Spinal cord (tissue), 9 donors: ENCODE measurements at regions not wholly inside any gene's neighbourhood (a gene's known extent, or its start where the extent isn't known, plus 50 kb on each side); places are given as distances from the start of the nearest gene placed in this dataset.

Experiments used
- DNase-seq, 6 donors: peaks; one replicate each; pipeline versions ENCODE4 v3.0.0 to v3.0.0-alpha.2; 2013 to 2015; ENCODE audit warnings: low spot score in 6 of 6, low read depth in 4 of 6
- H3K27ac ChIP-seq: one replicate; pipeline ENCODE4 v1.5.1; 2013; ENCODE audit warnings: low read depth, low read length, control low read depth
- H3K27me3 ChIP-seq: one replicate; pipeline ENCODE4 v1.6.1; 2013; ENCODE audit warnings: low read length; ENCODE audit not compliant: control insufficient read depth, insufficient read depth
- H3K36me3 ChIP-seq: one replicate; pipeline ENCODE4 v1.6.1; 2013; ENCODE audit warnings: low read length; ENCODE audit not compliant: control insufficient read depth, insufficient read depth
- H3K4me1 ChIP-seq: one replicate; pipeline ENCODE4 v1.6.1; 2013; ENCODE audit warnings: low read length; ENCODE audit not compliant: control insufficient read depth, insufficient read depth
- H3K4me3 ChIP-seq: one replicate; pipeline ENCODE4 v1.5.1; 2013; ENCODE audit warnings: low read depth, low read length, control low read depth
- H3K9me3 ChIP-seq: one replicate; pipeline ENCODE4 v1.6.1; 2013; ENCODE audit warnings: low read length; ENCODE audit not compliant: control insufficient read depth, insufficient read depth
- WGBS: methylation state at CpG from one replicate; pipeline ENCODE4 v1.1.5; 2013; ENCODE audit warnings: missing lambda C conversion rate; ENCODE audit not compliant: insufficient coverage; 5-methylcytosine and 5-hydroxymethylcytosine counted together
- donor health status: healthy.

DNA sequence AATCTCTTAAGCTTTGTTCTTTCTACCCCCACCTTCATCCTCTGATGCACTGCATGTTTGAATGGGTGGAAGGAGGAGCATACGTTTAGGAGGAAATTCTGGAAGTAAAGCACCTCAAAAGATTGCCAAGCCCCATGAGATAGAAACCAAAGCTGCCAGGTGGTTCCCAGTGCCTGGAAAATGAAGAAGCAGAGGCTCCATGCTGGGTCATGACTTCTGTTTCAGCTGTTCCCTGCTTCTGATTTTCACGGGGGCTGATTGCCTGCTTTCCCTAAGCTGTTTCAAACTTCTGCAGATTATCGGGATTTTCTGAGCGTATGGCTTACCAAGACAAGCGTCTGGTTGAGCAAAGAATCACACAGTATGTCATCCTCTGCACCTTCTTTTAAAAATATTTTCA, 87.5 kb upstream of the SYNDIG1 start:
- no peaks in the 10 kb centered on the region for H3K9me3 ChIP-seq
- H3K4me3 ChIP-seq: no peak overlapping the region
- H3K27me3 ChIP-seq: no peaks in the 10 kb centered on the region
- peaks cover 5% of the 10 kb centered on the region for H3K4me1 ChIP-seq
- no peaks in the 10 kb centered on the region for H3K36me3 ChIP-seq
- DNase-seq: peak in 1 of 6 donors; percentile 50
- 75% methylated on average over 4 of the region's 5 CpGs for WGBS
- H3K27ac ChIP-seq: no peak overlapping the region

DNA sequence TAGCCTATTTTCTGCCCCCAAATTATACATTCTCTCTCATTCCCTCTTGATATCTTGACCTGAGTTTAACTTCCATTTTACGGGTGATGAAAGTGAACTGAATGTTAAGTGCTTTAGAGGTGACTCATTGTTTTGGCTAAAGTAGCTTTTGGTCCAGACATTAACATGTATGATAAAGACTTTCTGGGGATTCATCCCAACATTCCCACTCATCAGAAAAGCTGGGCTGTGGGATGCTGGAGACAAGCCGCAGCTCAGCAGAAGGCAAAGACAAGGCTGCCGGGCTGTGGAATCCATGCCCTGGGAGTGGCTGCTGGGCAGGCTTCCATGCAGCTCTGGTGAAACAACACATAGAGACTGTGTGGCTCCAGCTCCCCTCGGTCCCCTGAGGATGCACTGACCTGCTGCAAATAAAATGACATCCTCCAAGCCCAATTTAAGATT, 89.9 kb upstream of the SYNDIG1 start:
- H3K4me1 ChIP-seq: peaks cover 5% of the 10 kb centered on the region
- H3K27me3 ChIP-seq: no peaks in the 10 kb centered on the region
- no peak overlapping the region for H3K27ac ChIP-seq
- H3K9me3 ChIP-seq: no peaks in the 10 kb centered on the region
- H3K4me3 ChIP-seq: no peak overlapping the region
- 51% methylated on average over 3 of the region's 4 CpGs for WGBS
- peak in 1 of 6 donors; percentile 46 for DNase-seq
- H3K36me3 ChIP-seq: no peaks in the 10 kb centered on the region

DNA sequence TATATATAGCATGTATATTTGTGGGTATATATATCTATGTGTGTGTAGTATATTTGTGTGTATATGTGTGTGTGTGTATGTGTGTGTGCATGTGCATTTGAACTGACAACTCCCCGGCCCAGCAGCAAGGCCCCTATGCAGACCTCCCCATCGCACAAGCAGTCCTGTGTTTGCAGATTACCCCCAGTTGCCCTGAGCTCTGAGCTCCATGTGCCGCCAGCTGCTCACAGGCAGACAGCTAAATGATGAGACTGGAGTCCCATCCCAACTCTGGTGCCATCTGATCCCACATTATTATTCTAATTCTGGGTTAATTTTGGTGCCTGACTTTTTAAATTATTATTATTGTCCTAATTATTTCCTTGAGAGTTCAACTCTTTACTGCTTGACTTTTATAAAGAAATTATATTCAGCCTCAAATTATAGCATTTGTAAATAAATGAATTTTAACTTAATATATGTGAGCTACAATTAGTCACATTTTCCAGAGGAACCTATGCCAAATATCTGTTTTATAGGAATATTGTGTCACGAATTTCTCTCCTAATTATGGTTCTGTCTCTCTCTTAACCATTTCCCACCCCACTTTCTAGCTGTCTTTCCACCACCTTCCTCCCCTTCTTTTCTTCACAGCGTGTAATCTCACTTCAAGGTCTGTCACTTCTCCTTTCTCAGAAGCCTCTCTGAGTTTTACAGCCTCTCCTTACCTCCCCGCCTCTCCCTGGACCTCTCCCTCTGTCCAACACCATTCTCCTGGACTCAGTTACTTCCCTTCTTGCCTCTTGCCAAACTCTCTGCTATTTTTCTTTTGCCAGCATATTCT, 90.6 kb upstream of the SYNDIG1 start:
- H3K4me3 ChIP-seq: no peak overlapping the region
- H3K27me3 ChIP-seq: no peaks in the 10 kb centered on the region
- H3K36me3 ChIP-seq: no peaks in the 10 kb centered on the region
- WGBS: 52% methylated on average over 6 of the region's 6 CpGs
- no peak overlapping the region for H3K27ac ChIP-seq
- no peaks in the 10 kb centered on the region for H3K9me3 ChIP-seq
- peaks cover 5% of the 10 kb centered on the region for H3K4me1 ChIP-seq
- peak in 2 of 6 donors; percentile 37 to 83 for DNase-seq

DNA sequence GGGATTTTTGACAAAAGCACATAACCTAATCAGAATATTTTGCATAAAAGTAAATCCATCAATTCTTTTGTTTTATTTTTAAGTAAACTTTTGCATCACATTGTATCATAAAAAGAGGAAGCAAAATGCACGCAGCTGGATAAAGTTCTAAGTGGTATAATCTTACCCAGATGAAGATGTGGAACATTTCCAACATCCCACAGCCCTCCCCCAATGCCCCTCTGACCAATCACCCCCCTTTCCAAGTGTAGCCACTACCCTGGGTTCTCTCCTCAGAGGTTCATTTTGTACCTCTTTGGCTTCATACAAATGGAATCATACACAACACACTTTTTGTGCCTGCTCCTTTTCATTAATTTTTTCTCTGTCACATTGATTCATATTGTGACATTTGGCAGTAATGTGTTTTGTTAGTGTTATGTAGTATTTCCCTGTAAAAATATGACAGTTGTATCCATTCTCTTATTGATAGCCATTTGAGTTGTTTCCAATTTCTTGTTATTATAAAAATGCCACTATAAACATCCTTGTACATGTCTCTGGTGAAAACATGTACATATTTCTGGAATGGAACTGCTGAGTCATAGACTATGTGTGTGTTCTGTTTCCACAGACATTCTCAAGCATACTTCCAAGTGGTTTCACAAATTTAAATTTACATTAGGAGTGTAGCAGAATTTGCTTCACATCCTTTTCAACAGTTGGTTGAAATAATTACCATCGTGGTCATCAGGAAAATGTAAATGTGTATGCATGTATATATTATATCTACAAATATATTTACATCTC, 92.9 kb upstream of the SYNDIG1 start:
- no peaks in the 10 kb centered on the region for H3K4me1 ChIP-seq
- no CpG with 5 or more reads among the region's 2 CpGs for WGBS
- H3K4me3 ChIP-seq: no peak overlapping the region
- H3K36me3 ChIP-seq: no peaks in the 10 kb centered on the region
- H3K9me3 ChIP-seq: no peaks in the 10 kb centered on the region
- DNase-seq: no peak
- H3K27ac ChIP-seq: no peak overlapping the region
- no peaks in the 10 kb centered on the region for H3K27me3 ChIP-seq

DNA sequence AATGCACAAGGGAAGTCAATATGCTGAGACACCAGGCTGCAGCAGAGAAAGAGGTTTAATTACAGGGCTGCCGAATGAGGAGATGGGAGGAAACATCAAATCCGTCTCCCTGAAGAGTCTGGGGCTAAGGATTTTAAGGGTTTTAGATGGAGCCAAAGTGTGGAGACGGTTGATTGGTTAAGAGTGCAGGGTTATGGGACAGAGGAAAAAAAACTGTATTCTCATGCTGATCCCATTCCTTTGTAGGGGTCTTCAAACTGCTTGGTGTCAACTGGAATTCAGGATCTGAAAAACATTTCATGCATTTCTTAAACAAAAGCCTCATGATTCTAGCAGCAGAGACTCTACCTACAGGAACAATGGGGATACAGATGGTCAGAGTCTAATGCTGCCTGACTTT, 96.1 kb upstream of the SYNDIG1 start:
- no peak overlapping the region for H3K4me3 ChIP-seq
- no peaks in the 10 kb centered on the region for H3K36me3 ChIP-seq
- no peak for DNase-seq
- WGBS: 64% methylated on average over 3 of the region's 3 CpGs
- no peak overlapping the region for H3K27ac ChIP-seq
- peaks cover 3% of the 10 kb centered on the region for H3K4me1 ChIP-seq
- no peaks in the 10 kb centered on the region for H3K9me3 ChIP-seq
- no peaks in the 10 kb centered on the region for H3K27me3 ChIP-seq

DNA sequence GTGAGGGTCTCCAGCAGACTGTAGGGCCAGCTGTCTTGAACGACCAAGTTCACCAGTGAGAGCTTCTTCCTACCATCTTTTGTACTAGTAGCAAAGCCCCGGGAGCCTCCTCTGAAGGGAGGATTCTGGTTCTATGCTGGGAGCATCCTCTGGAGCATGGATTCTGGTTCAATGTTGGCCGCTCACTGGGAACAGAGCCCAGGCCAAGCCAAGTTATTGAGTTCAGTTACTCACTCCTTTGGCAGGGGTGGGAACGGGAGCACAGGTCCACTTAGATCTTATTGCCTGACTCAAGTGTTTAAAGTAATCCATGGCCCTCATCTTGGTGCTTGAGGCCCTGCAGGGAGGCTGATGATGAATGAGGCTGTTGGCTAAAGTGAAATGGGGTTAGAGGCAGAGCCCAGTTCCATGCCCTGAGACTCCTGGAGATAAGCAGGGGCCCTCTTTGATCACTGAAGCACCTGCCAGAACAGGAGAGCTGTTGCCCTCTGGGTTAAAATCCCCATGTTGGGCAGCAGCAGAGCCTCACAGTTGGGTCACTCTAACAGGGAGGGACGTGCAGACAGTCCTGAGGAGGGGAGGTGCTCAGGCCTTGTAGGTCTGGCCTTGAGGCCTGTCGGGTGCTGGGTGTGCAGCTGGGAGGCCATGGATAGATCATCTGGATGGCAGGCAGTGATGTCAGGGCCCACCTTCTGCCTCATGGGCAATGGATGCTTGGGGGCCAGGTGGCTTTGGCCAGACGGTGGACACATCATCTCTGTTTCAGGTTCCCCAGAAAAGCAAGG, 98.3 kb upstream of the SYNDIG1 start:
- Histone ChIP-seq H3K27me3 (no peaks in the 10 kb centered on the region), H3K27ac (no peak overlapping the region), H3K36me3 (no peaks in the 10 kb centered on the region), H3K9me3 (no peaks in the 10 kb centered on the region), H3K4me3 (no peak overlapping the region), H3K4me1 (peaks cover 3% of the 10 kb centered on the region)
- no peak for DNase-seq
- WGBS: 86% methylated on average over 6 of the region's 7 CpGs

DNA sequence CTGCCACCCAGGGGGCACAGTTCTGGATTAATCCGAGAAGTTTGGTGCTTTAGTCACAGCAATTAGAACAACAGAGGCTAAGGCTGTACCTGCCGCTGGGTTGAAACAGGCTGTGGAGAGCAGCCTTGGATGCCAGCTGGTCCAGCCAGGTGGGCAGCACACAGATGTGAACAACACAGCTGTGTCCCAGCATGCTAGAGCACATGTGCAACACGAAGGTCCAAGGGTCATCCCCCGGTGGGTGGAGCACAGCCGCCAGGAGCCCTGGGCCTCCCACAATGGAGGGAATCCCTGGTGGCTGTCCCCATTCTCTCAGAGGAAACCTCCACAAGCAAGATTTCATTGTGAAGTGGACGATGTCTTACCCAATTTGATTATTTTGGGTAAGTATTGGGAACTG, 99.2 kb upstream of the SYNDIG1 start:
- H3K27ac ChIP-seq: no peak overlapping the region
- DNase-seq: no peak
- WGBS: 91% methylated on average over 6 of the region's 6 CpGs
- peaks cover 3% of the 10 kb centered on the region for H3K4me1 ChIP-seq
- H3K27me3 ChIP-seq: no peaks in the 10 kb centered on the region
- no peaks in the 10 kb centered on the region for H3K36me3 ChIP-seq
- no peak overlapping the region for H3K4me3 ChIP-seq
- H3K9me3 ChIP-seq: no peaks in the 10 kb centered on the region

DNA sequence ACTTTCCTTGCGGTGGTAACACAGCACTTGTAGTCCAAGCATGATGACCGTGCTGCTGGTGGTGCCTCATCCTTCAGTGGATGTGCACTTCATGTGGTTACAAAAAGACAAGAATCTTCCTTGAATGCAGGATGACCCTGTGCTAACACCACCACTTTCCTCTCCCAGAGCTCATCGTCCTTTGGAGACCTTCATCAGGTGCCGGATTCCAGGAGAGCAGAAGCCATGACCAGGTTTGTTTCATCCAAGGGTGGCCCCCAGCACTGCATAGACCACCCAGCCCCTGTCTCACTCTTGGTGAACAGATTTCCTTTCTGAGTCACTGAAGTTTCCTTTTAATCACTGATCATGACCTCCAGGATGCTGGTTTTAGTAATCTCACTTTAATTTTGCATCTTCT, 101.2 kb upstream of the SYNDIG1 start:
- no peak for DNase-seq
- Histone ChIP-seq H3K9me3 (no peaks in the 10 kb centered on the region), H3K36me3 (no peaks in the 10 kb centered on the region), H3K27me3 (no peaks in the 10 kb centered on the region), H3K27ac (no peak overlapping the region), H3K4me1 (peaks cover 3% of the 10 kb centered on the region), H3K4me3 (no peak overlapping the region)
- 89% methylated on average over 4 of the region's 4 CpGs for WGBS

DNA sequence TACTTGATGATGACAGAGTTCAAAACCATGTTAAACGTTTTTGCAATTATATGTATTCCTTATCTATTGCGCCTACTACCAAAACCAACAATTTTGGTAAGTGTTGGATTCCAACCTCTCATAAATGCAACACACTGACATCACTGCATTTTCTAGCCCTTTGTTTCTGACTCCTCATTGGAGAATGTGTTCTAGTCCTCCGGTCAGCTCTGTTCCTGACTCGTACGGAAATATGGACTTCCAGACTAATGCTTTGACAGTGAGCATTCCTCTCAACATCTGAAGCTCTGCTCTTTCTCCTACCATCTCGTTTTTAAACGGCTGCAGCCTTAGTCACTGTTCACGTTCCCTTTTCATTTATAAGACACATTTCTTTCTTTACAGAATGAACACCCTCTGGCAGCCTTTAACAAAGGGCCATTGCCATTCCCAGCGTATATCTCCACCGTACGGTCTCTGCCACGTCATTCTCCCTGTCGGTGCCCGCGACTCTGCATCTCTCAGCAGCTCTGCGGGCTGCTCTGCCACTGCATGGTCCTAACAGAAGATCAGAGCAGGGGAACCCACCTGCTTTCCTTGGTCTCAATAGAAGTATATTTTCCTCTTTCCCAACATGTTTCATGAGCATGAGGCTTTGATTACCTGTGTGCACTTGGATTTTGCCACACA, 103.0 kb upstream of the SYNDIG1 start:
- no peaks in the 10 kb centered on the region for H3K27me3 ChIP-seq
- H3K27ac ChIP-seq: no peak overlapping the region
- no peak overlapping the region for H3K4me3 ChIP-seq
- no peak for DNase-seq
- peaks cover 2% of the 10 kb centered on the region for H3K9me3 ChIP-seq
- H3K4me1 ChIP-seq: peaks cover 3% of the 10 kb centered on the region
- no peaks in the 10 kb centered on the region for H3K36me3 ChIP-seq
- 60% methylated on average over 15 of the region's 16 CpGs for WGBS
